GM18870 (cell line): ENCODE measurements at regions not wholly inside any gene's neighbourhood (a gene's known extent, or its start where the extent isn't known, plus 50 kb on each side); places are given as distances from the start of the nearest gene placed in this dataset.
"Not testable (repeated sequence)": the region's sequence is repeated elsewhere in the genome, so short reads cannot be mapped to it uniquely, and the experiment has no call there.

Experiments
- ATAC-seq: cut with Tn5 transposase; IDR thresholded peaks from one replicate; pipeline ENCODE4 v1.9.1; 2021; ENCODE audit warnings: moderate library complexity; ENCODE audit not compliant: unreplicated experiment

GRCh38 chr1:99496067-99496466 is 149.8 kb upstream of the PALMD start:
- no peak for ATAC-seq

GRCh38 chr1:99497690-99498089 is 148.2 kb upstream of the PALMD start:
- ATAC-seq, result no peak

GRCh38 chr1:99500541-99500940 is 145.4 kb upstream of the PALMD start:
- no peak for ATAC-seq

GRCh38 chr1:99501871-99502270 is 144.0 kb upstream of the PALMD start:
- ATAC-seq, result no peak

GRCh38 chr1:99502400-99502799 is 143.5 kb upstream of the PALMD start:
- no peak for ATAC-seq

GRCh38 chr1:99503276-99503747 is 142.6 kb upstream of the PALMD start:
- no peak for ATAC-seq

- ATAC-seq, result no peak
Observed at GRCh38 chr1:99504287-99504686, 141.6 kb upstream of the PALMD start.

- ATAC-seq, result no peak
Observed at GRCh38 chr1:99506631-99507030, 139.3 kb upstream of the PALMD start.

- not testable (repeated sequence) for ATAC-seq
Observed at GRCh38 chr1:99507446-99507845, 138.5 kb upstream of the PALMD start.

- no peak for ATAC-seq
Observed at GRCh38 chr1:99507906-99508732, 137.8 kb upstream of the PALMD start.

- ATAC-seq, result not testable (repeated sequence)
Observed at GRCh38 chr1:99508733-99509445, 137.0 kb upstream of the PALMD start.

GRCh38 chr1:99514823-99515552 is 130.9 kb upstream of the PALMD start:
- ATAC-seq, result not testable (repeated sequence)

GRCh38 chr1:99516141-99516540 is 129.8 kb upstream of the PALMD start:
- no peak for ATAC-seq

GRCh38 chr1:99520121-99520520 is 125.8 kb upstream of the PALMD start:
- ATAC-seq, result no peak

- no peak for ATAC-seq
Observed at GRCh38 chr1:99525331-99525730, 120.6 kb upstream of the PALMD start.

- no peak for ATAC-seq
Observed at GRCh38 chr1:99527078-99527477, 118.8 kb upstream of the PALMD start.

- no peak for ATAC-seq
Observed at GRCh38 chr1:99527545-99527944, 118.4 kb upstream of the PALMD start.

GRCh38 chr1:99529002-99529401 is 116.9 kb upstream of the PALMD start:
- no peak for ATAC-seq

- ATAC-seq, result no peak
Observed at GRCh38 chr1:99531578-99532275, 114.2 kb upstream of the PALMD start.

- no peak for ATAC-seq
Observed at GRCh38 chr1:99532276-99532580, 113.7 kb upstream of the PALMD start.
